ENCODE measurements at regions not wholly inside any gene's neighbourhood (a gene's known extent, or its start where the extent isn't known, plus 50 kb on each side); places are given as distances from the start of the nearest gene placed in this dataset.
"Not testable (repeated sequence)": the region's sequence is repeated elsewhere in the genome, so short reads cannot be mapped to it uniquely, and the experiment has no call there.

DNA sequence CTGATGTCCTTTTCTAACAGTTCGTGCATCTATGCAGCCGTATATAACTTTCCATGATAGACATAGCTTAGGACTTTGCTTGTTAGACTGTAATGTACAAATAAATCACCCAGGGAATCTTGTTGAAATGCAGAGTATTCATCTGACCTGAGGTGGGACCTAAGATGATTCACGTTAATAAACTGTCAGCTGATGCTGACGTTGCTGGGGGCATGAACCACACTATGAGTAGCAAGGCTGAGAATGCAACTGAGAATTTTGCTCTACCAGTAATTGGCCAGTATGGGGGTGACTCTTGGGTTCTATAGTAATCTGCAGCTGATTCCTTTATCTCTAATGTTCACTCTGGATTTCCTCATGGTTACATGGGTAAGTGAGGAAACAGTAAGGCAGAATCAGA lies 130.1 kb upstream of the MALRD1 start:
- Histone ChIP-seq H3K9me2 (replicated peaks; ENCODE audit: low read length) (no peaks in the 10 kb centered on the region), H2AFZ (ENCODE audit: low read length) (no peak overlapping the region), H3K9ac (ENCODE audit: low read length) (no peak overlapping the region), H4K20me1 (ENCODE audit: low read length) (no peaks in the 10 kb centered on the region), H3K4me1 (ENCODE audit: insufficient read depth, low read length) (no peaks in the 10 kb centered on the region), H3K79me2 (ENCODE audit: low read length) (no peaks in the 10 kb centered on the region), H3K36me3 (ENCODE audit: low read depth, low read length) (no peaks in the 10 kb centered on the region), H3K27me3 (ENCODE audit: low read length) (no peaks in the 10 kb centered on the region), H3K9me3 (ENCODE audit: low read length) (no peaks in the 10 kb centered on the region), H3F3A (ENCODE audit: low read length, unreplicated experiment) (no peaks in the 10 kb centered on the region), H3K4me2 (ENCODE audit: low read length) (no peak overlapping the region), H3K4me3 (ENCODE audit: low read length) (no peak overlapping the region), H3K27ac (ENCODE audit: low read length) (no peak overlapping the region)
- peak; percentile 55 for DNase-seq
- ChIA-PET CTCF (no interaction called here), POLR2A (ENCODE audit: unreplicated experiment) (no interaction called here)
- no peak for ATAC-seq
- TF ChIP-seq, protein P1, sequence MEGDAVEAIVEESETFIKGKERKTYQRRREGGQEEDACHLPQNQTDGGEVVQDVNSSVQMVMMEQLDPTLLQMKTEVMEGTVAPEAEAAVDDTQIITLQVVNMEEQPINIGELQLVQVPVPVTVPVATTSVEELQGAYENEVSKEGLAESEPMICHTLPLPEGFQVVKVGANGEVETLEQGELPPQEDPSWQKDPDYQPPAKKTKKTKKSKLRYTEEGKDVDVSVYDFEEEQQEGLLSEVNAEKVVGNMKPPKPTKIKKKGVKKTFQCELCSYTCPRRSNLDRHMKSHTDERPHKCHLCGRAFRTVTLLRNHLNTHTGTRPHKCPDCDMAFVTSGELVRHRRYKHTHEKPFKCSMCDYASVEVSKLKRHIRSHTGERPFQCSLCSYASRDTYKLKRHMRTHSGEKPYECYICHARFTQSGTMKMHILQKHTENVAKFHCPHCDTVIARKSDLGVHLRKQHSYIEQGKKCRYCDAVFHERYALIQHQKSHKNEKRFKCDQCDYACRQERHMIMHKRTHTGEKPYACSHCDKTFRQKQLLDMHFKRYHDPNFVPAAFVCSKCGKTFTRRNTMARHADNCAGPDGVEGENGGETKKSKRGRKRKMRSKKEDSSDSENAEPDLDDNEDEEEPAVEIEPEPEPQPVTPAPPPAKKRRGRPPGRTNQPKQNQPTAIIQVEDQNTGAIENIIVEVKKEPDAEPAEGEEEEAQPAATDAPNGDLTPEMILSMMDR (conservative IDR thresholded peaks at IDR 0.05; ENCODE audit: low read depth, low read length) = no peak
- TF ChIP-seq EZH2phosphoT487 (IDR thresholded peaks at IDR 0.05; ENCODE audit: borderline replicate concordance, low read length) (no peak), EZH2 (IDR thresholded peaks at IDR 0.05; ENCODE audit: low read length, unreplicated experiment) (no peak)
- intact Hi-C loops (cut with micrococcal nuclease) = no loop called here
- BruUV-seq (replicated peaks) = no TSS peak

DNA sequence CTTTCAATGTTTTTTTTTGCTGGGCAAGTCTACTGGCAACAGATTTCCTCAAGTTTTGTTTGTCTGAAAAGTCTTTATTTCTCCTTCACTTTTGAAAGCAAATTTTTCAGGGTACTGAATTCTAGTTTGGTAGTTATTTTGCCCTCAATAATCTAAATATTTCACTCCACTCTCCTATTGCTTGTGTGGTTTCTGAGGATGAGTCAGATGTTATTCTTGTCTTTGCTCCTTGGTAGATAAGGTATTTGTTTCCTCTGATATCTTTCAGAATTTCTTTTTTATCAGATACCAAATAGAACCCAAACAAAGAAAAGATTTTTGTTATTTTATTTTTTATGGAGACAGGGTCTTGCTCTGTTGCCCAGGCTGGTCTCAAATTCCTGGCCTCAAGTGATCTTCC lies 99.2 kb upstream of the MALRD1 start:
- TF ChIP-seq EZH2 (IDR thresholded peaks at IDR 0.05; ENCODE audit: low read length, unreplicated experiment) = no peak
- TF ChIP-seq, protein P1 (conservative IDR thresholded peaks at IDR 0.05; ENCODE audit: low read depth, low read length) = no peak
- TF ChIP-seq EZH2phosphoT487 (IDR thresholded peaks at IDR 0.05; ENCODE audit: borderline replicate concordance, low read length) = no peak
- Histone ChIP-seq H3K27ac (ENCODE audit: low read length) (no peak overlapping the region), H3K36me3 (ENCODE audit: low read depth, low read length) (no peaks in the 10 kb centered on the region), H3F3A (ENCODE audit: low read length, unreplicated experiment) (no peaks in the 10 kb centered on the region), H3K79me2 (ENCODE audit: low read length) (no peaks in the 10 kb centered on the region), H3K27me3 (ENCODE audit: low read length) (no peaks in the 10 kb centered on the region), H3K9me2 (replicated peaks; ENCODE audit: low read length) (no peaks in the 10 kb centered on the region), H3K4me2 (ENCODE audit: low read length) (no peak overlapping the region), H3K4me3 (ENCODE audit: low read length) (no peak overlapping the region), H3K4me1 (ENCODE audit: insufficient read depth, low read length) (no peaks in the 10 kb centered on the region), H3K9ac (ENCODE audit: low read length) (no peak overlapping the region), H4K20me1 (ENCODE audit: low read length) (no peaks in the 10 kb centered on the region), H3K9me3 (ENCODE audit: low read length) (no peaks in the 10 kb centered on the region), H2AFZ (ENCODE audit: low read length) (no peak overlapping the region)
- ChIA-PET CTCF (no interaction called here), POLR2A (ENCODE audit: unreplicated experiment) (no interaction called here)
- no peak for ATAC-seq
- intact Hi-C loops (cut with micrococcal nuclease) = no loop called here
- DNase-seq = no peak
- no TSS peak for BruUV-seq (replicated peaks)

DNA sequence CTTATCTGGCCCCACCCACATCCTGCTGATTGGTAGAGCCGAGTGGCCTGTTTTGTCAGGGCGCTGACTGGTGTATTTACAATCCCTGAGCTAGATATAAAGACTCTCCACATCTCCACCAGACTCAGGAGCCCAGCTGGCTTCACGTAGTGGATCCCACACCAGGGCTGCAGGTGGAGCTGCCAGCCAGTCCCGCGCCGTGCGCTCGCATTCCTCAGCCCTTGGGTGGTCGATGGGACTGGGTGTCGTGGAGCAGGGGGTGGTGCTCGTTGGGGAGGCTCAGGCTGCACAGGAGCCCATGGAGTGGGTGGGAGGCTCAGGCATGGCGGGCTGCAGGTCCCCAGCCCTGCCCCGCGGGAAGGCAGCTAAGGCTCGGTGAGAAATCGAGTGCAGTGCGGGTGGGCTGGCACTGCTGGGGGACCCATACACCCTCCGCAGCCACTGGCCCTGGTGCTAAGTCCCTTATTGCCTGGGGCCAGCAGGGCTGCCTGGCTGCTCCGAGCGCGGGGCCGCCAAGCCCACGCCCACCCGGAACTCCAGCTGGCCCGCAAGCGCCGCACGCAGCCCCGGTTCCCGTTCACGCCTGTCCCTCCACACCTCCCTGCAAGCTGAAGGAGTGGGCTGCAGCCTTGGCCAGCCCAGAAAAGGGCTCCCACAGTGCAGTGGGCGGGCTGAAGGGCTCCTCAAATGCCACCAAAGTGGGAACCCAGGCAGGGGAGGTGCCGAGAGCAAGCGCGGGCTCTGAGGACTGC lies 97.4 kb upstream of the MALRD1 start:
- H3K4me2 ChIP-seq (ENCODE audit: low read length); H3K9ac ChIP-seq (ENCODE audit: low read length); H2AFZ ChIP-seq (ENCODE audit: low read length); POLR2A ChIA-PET (ENCODE audit: unreplicated experiment); H3K4me3 ChIP-seq (ENCODE audit: low read length); DNase-seq; H4K20me1 ChIP-seq (ENCODE audit: low read length); ATAC-seq; H3K9me2 ChIP-seq (replicated peaks; ENCODE audit: low read length); H3K27ac ChIP-seq (ENCODE audit: low read length); CTCF ChIA-PET; H3K4me1 ChIP-seq (ENCODE audit: insufficient read depth, low read length); H3F3A ChIP-seq (ENCODE audit: low read length, unreplicated experiment); H3K9me3 ChIP-seq (ENCODE audit: low read length); BruUV-seq (replicated peaks); H3K79me2 ChIP-seq (ENCODE audit: low read length); H3K27me3 ChIP-seq (ENCODE audit: low read length); H3K36me3 ChIP-seq (ENCODE audit: low read depth, low read length); intact Hi-C loops (cut with micrococcal nuclease): not testable (repeated sequence)
